ENCODE measurements at regions not wholly inside any gene's neighbourhood (a gene's known extent, or its start where the extent isn't known, plus 50 kb on each side); places are given as distances from the start of the nearest gene placed in this dataset.

GRCh38 chr5:2175041-2175440, 292.3 kb upstream of the IRX4 start:
- Histone ChIP-seq H3K9me2 (replicated peaks; ENCODE audit: low read depth, low read length) (no peaks in the 10 kb centered on the region), H3K4me1 (ENCODE audit: insufficient read depth, low read length, poor library complexity, severe bottlenecking) (no peaks in the 10 kb centered on the region), H3K9ac (ENCODE audit: low read depth, low read length, poor library complexity, severe bottlenecking) (no peak overlapping the region), H3K27me3 (ENCODE audit: insufficient read depth, low read length, poor library complexity, severe bottlenecking) (no peaks in the 10 kb centered on the region), H3K4me3 (ENCODE audit: low read length, poor library complexity, severe bottlenecking) (no peak overlapping the region), H3K4me2 (ENCODE audit: low read depth, low read length, poor library complexity, severe bottlenecking) (no peak overlapping the region), H3K36me3 (ENCODE audit: insufficient read depth, low read length) (no peaks in the 10 kb centered on the region), H3K9me3 (ENCODE audit: insufficient read depth, low read depth, low read length) (no peaks in the 10 kb centered on the region; the same call in 1 of the 2 replicates), H3K79me2 (ENCODE audit: insufficient read depth, low read length) (no peaks in the 10 kb centered on the region), H2AFZ (ENCODE audit: low read length) (no peak overlapping the region), H3F3A (ENCODE audit: low read depth) (no peaks in the 10 kb centered on the region), H4K20me1 (ENCODE audit: insufficient read depth, low read length, poor library complexity, severe bottlenecking) (no peaks in the 10 kb centered on the region)
- no peak for TF ChIP-seq EZH2phosphoT487 (IDR thresholded peaks at IDR 0.05; ENCODE audit: borderline replicate concordance)
- TF ChIP-seq, protein P1, sequence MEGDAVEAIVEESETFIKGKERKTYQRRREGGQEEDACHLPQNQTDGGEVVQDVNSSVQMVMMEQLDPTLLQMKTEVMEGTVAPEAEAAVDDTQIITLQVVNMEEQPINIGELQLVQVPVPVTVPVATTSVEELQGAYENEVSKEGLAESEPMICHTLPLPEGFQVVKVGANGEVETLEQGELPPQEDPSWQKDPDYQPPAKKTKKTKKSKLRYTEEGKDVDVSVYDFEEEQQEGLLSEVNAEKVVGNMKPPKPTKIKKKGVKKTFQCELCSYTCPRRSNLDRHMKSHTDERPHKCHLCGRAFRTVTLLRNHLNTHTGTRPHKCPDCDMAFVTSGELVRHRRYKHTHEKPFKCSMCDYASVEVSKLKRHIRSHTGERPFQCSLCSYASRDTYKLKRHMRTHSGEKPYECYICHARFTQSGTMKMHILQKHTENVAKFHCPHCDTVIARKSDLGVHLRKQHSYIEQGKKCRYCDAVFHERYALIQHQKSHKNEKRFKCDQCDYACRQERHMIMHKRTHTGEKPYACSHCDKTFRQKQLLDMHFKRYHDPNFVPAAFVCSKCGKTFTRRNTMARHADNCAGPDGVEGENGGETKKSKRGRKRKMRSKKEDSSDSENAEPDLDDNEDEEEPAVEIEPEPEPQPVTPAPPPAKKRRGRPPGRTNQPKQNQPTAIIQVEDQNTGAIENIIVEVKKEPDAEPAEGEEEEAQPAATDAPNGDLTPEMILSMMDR (conservative IDR thresholded peaks at IDR 0.05; ENCODE audit: low read length): no peak

DNA sequence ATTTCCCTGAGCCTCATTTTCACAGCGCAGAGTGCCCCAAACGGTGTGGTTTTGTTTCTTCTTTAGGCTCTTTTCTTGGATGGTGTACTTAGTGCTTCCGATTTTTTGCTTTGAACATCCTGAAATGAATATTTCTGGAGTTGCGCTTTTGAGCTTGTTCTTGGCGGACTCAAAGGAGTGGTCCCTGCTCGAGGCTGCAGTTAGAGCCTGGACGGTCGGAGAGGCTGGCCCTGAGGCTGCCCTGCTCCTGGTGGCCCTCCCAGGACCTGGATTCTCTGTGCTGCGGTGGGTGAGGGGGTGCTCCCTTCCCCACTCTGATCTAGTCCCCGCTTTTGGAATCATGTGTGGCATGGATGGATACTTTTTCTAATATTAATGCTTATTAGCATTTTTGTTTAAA, 291.8 kb upstream of the IRX4 start:
- Histone ChIP-seq H3K4me3 (ENCODE audit: low read length, poor library complexity, severe bottlenecking) (no peak overlapping the region), H3K9me2 (replicated peaks; ENCODE audit: low read depth, low read length) (no peaks in the 10 kb centered on the region), H3K79me2 (ENCODE audit: insufficient read depth, low read length) (no peaks in the 10 kb centered on the region), H3K27me3 (ENCODE audit: insufficient read depth, low read length, poor library complexity, severe bottlenecking) (no peaks in the 10 kb centered on the region), H3K4me2 (ENCODE audit: low read depth, low read length, poor library complexity, severe bottlenecking) (no peak overlapping the region), H3F3A (ENCODE audit: low read depth) (no peaks in the 10 kb centered on the region), H3K9ac (ENCODE audit: low read depth, low read length, poor library complexity, severe bottlenecking) (no peak overlapping the region), H2AFZ (ENCODE audit: low read length) (no peak overlapping the region), H3K36me3 (ENCODE audit: insufficient read depth, low read length) (no peaks in the 10 kb centered on the region), H3K4me1 (ENCODE audit: insufficient read depth, low read length, poor library complexity, severe bottlenecking) (no peaks in the 10 kb centered on the region), H4K20me1 (ENCODE audit: insufficient read depth, low read length, poor library complexity, severe bottlenecking) (no peaks in the 10 kb centered on the region), H3K9me3 (ENCODE audit: insufficient read depth, low read depth, low read length) (no peaks in the 10 kb centered on the region; the same call in 1 of the 2 replicates)
- no peak for TF ChIP-seq EZH2phosphoT487 (IDR thresholded peaks at IDR 0.05; ENCODE audit: borderline replicate concordance)
- TF ChIP-seq, protein P1 (conservative IDR thresholded peaks at IDR 0.05; ENCODE audit: low read length): no peak

DNA sequence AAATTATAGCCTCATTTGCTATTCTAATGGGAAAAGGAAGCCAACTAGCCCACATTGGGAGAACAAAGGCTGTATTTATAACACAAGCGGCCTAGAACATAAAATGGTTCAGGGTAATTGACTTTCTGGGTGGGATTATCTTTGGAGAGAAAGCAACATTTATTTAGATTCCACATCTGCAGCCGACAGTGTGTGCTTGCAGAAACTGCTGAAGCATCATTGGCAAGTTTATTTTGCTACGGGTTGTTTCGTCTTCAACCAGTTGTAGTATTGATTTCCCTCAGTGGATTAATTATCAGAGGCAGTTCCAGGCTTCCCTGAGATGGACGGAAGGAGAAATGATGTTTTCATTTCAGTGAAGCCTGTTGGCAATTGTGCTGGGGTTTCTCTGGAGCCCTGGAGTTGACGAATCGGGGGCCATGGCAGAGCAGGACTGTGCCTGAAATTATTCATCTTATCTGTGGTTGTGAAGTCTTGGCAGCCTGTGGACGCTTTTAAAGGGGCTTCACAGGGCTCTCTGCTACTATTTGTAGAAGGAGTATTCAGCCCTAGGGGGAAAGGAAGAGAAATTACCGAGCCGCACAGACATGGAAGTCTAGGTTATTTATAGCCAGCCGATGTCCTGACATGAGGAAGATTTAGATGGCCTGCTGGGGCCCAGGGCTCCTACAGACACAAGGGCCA, 290.6 kb upstream of the IRX4 start:
- H2AFZ ChIP-seq (ENCODE audit: low read length): no peak overlapping the region
- H3K79me2 ChIP-seq (ENCODE audit: insufficient read depth, low read length): no peaks in the 10 kb centered on the region
- H3K4me2 ChIP-seq (ENCODE audit: low read depth, low read length, poor library complexity, severe bottlenecking): no peak overlapping the region
- TF ChIP-seq, protein P1 (conservative IDR thresholded peaks at IDR 0.05; ENCODE audit: low read length): no peak
- no peak for TF ChIP-seq EZH2phosphoT487 (IDR thresholded peaks at IDR 0.05; ENCODE audit: borderline replicate concordance)
- H3K4me1 ChIP-seq (ENCODE audit: insufficient read depth, low read length, poor library complexity, severe bottlenecking): no peaks in the 10 kb centered on the region
- H3K9me3 ChIP-seq (ENCODE audit: insufficient read depth, low read depth, low read length): no peaks in the 10 kb centered on the region; the same call in 1 of the 2 replicates
- H3K36me3 ChIP-seq (ENCODE audit: insufficient read depth, low read length): no peaks in the 10 kb centered on the region
- H3K27me3 ChIP-seq (ENCODE audit: insufficient read depth, low read length, poor library complexity, severe bottlenecking): no peaks in the 10 kb centered on the region
- H3F3A ChIP-seq (ENCODE audit: low read depth): no peaks in the 10 kb centered on the region
- no peaks in the 10 kb centered on the region for H3K9me2 ChIP-seq (replicated peaks; ENCODE audit: low read depth, low read length)
- no peak overlapping the region for H3K9ac ChIP-seq (ENCODE audit: low read depth, low read length, poor library complexity, severe bottlenecking)
- no peak overlapping the region for H3K4me3 ChIP-seq (ENCODE audit: low read length, poor library complexity, severe bottlenecking)
- no peaks in the 10 kb centered on the region for H4K20me1 ChIP-seq (ENCODE audit: insufficient read depth, low read length, poor library complexity, severe bottlenecking)

Data from Loucy (cell line).